SK-N-SH (cell line): ENCODE measurements at regions not wholly inside any gene's neighbourhood (a gene's known extent, or its start where the extent isn't known, plus 50 kb on each side); places are given as distances from the start of the nearest gene placed in this dataset.

Source experiments
- CTCF ChIA-PET: fragments of 300-600, 350-600 bp; formaldehyde crosslinking; extraction: SDS; loops from one replicate; lab custom pipeline; 2021; lab: Yijun Ruan, JAX
- POLR2A ChIA-PET: fragments of 350-600 bp; sonication (Branson Sonifier 250); formaldehyde crosslinking; extraction: SDS; loops from one replicate; lab custom pipeline; 2020; ENCODE audit warnings: antibody characterized with exemption, inconsistent platforms; lab: Yijun Ruan, JAX
- DNase-seq: peaks from one replicate; pipeline ENCODE4 v3.0.0; 2012
- H2AFZ ChIP-seq: fragments of 200-600 bp; sonication (generic); 2 replicates; pipeline ENCODE4 v1.8.1; 2016; ENCODE audit warnings: antibody characterized with exemption, mild to moderate bottlenecking, low read depth
- H3F3A ChIP-seq: fragments of 200-600 bp; sonication (generic); replicated peaks from 2 replicates; pipeline ENCODE3; 2016; ENCODE audit warnings: antibody characterized with exemption, mild to moderate bottlenecking; ENCODE audit not compliant: insufficient read depth
- H3K27ac ChIP-seq, 2 experiments: fragments of 200-500 bp in 1 of 2; fragments of 200-600 bp in 1 of 2; sonication (Bioruptor generic) in 1 of 2; sonication (generic), shearing (Covaris generic) in 1 of 2; 2 replicates each; pipeline versions ENCODE4 v1.5.1 to v1.6.1; 2014 to 2016; ENCODE audit warnings: low read depth in 2 of 2, inconsistent platforms in 1 of 2, low read length in 1 of 2, mild to moderate bottlenecking in 1 of 2, mixed read lengths in 1 of 2
- H3K27me3 ChIP-seq: fragments of 200-600 bp; sonication (generic), shearing (Covaris generic); 2 replicates; pipeline ENCODE4 v1.6.1; 2016; ENCODE audit warnings: mixed run types; ENCODE audit not compliant: insufficient read depth
- H3K36me3 ChIP-seq, 2 experiments: fragments of 200-500 bp in 1 of 2; fragments of 200-600 bp in 1 of 2; sonication (Bioruptor generic) in 1 of 2; sonication (generic) in 1 of 2; replicated peaks in 1 of 2; 2 replicates each; pipeline versions ENCODE3 to v1.5.1; 2014 to 2016; ENCODE audit warnings: low read length in 1 of 2, mild to moderate bottlenecking in 1 of 2; ENCODE audit not compliant: insufficient read depth in 2 of 2, control insufficient read depth in 1 of 2
- H3K4me1 ChIP-seq, 2 experiments: fragments of 200-500 bp in 1 of 2; fragments of 200-600 bp in 1 of 2; sonication (Bioruptor generic) in 1 of 2; sonication (generic), shearing (Covaris generic) in 1 of 2; 2 replicates each; pipeline versions ENCODE4 v1.5.1 to v1.6.1; 2014 to 2016; ENCODE audit warnings: low read depth in 1 of 2, low read length in 1 of 2, mixed run types in 1 of 2; ENCODE audit not compliant: insufficient read depth in 2 of 2, control insufficient read depth in 1 of 2
- H3K4me2 ChIP-seq: fragments of 200-600 bp; sonication (generic), shearing (Covaris generic); 2 replicates; pipeline ENCODE4 v1.6.1; 2017; ENCODE audit warnings: mixed run types
- H3K4me3 ChIP-seq, 2 experiments: fragments of 200-500 bp in 1 of 2; fragments of 200-600 bp in 1 of 2; sonication (Bioruptor generic) in 1 of 2; sonication (generic), shearing (Covaris generic) in 1 of 2; 2 replicates each; pipeline versions ENCODE4 v1.5.1 to v1.8.1; 2014 to 2016; ENCODE audit warnings: low read depth in 2 of 2, inconsistent platforms in 1 of 2, low read length in 1 of 2, mild to moderate bottlenecking in 1 of 2, mixed read lengths in 1 of 2, moderate library complexity in 1 of 2
- H3K79me2 ChIP-seq: fragments of 200-600 bp; sonication (generic); 2 replicates; pipeline ENCODE4 v1.8.1; 2017; ENCODE audit warnings: mild to moderate bottlenecking; ENCODE audit not compliant: insufficient read depth
- H3K9ac ChIP-seq: fragments of 200-600 bp; sonication (generic); 2 replicates; pipeline ENCODE4 v1.6.1; 2017; ENCODE audit warnings: mixed run types
- H3K9me2 ChIP-seq: fragments of 200-600 bp; sonication (generic); 2 replicates; pipeline ENCODE4 v1.6.1; 2017; ENCODE audit warnings: mixed run types
- H3K9me3 ChIP-seq: fragments of 200-600 bp; sonication (generic); 2 replicates; pipeline ENCODE4 v1.6.1; 2017; ENCODE audit warnings: mixed run types, mild to moderate bottlenecking, moderate library complexity
- H4K20me1 ChIP-seq: fragments of 200-600 bp; sonication (generic); 2 replicates; pipeline ENCODE4 v1.6.1; 2017; ENCODE audit warnings: mild to moderate bottlenecking, mixed run types; ENCODE audit not compliant: insufficient read depth
- NFIC ChIP-seq: IDR thresholded peaks from 2 replicates; pipeline ENCODE4 v1.4.0; 2012; ENCODE audit warnings: borderline replicate concordance
- RCOR1 ChIP-seq: fragments of 150-350 bp; IDR thresholded peaks from 2 replicates; pipeline ENCODE4 v1.6.1; 2017; ENCODE audit warnings: antibody characterized with exemption, low read length
- WGBS: methylation state at CpG from one replicate; pipeline ENCODE4 v1.1.6; 2017; ENCODE audit warnings: low lambda C conversion rate; 5-methylcytosine and 5-hydroxymethylcytosine counted together
- TF ChIP-seq, protein P1 (sequence below): fragments of 200-600 bp; sonication (generic); IDR thresholded peaks from 2 replicates; pipeline ENCODE4 v1.6.1; 2017; ENCODE audit warnings: antibody characterized with exemption, mild to moderate bottlenecking, moderate library complexity

DNA sequence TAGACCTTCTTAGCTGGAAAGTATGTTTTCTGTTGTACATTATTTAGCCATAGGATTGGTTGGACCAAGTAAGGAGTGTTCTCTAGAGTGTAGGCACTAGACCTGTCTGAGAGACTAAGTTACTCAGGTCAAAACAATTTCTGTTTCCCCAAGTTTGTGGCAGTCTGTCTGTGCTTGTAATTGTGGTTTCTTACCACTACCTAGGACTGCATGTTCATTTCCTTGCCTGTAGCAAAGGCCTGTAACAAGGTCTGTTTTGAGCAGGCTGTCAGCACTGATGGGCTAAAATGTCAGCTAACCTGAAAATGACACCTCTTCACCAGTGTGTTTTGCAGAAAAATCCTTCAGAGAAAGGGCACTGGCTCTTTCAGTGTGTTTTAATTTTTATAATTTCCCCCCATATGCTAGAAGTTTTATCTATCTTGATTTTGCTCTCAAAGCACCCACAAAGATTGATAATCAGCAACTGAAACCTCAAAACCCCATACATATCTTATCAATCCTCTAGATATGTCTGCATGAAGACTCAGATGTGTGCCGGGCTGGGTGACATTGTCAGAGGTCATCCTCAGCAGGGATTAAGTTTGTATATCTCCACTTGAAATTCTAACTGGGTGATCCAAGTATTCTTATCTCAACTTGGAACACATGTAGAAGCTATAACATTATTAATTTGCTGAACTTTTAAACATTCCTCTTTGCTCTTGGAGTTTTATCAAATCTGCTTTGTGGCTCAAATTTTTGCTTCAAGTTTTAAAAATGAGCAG is 50.7 kb upstream of the ST6GALNAC3 start:
- Histone ChIP-seq H3K9me2 (no peaks in the 10 kb centered on the region), H4K20me1 (no peaks in the 10 kb centered on the region), H3F3A (no peaks in the 10 kb centered on the region), H3K4me3 (no peak overlapping the region), H3K9me3 (no peaks in the 10 kb centered on the region), H2AFZ (no peak overlapping the region), H3K4me1 (no peaks in the 10 kb centered on the region; a peak in 2 of 4 replicates), H3K79me2 (no peaks in the 10 kb centered on the region), H3K27ac (peak overlapping the region; percentile 7 to 27; a peak in 2 of 4 replicates), H3K4me2 (0 out of 2 replicates have a peak overlapping the region, but pooled peaks have one; percentile 5), H3K9ac (no peak overlapping the region), H3K27me3 (no peaks in the 10 kb centered on the region), H3K36me3 (no peaks in the 10 kb centered on the region)
- POLR2A ChIA-PET: no interaction called here
- CTCF ChIA-PET: no interaction called here
- WGBS: 83% methylated on average over 1 of the region's 1 CpG
- TF ChIP-seq NFIC (no peak), RCOR1 (no peak)
- TF ChIP-seq, protein P1, sequence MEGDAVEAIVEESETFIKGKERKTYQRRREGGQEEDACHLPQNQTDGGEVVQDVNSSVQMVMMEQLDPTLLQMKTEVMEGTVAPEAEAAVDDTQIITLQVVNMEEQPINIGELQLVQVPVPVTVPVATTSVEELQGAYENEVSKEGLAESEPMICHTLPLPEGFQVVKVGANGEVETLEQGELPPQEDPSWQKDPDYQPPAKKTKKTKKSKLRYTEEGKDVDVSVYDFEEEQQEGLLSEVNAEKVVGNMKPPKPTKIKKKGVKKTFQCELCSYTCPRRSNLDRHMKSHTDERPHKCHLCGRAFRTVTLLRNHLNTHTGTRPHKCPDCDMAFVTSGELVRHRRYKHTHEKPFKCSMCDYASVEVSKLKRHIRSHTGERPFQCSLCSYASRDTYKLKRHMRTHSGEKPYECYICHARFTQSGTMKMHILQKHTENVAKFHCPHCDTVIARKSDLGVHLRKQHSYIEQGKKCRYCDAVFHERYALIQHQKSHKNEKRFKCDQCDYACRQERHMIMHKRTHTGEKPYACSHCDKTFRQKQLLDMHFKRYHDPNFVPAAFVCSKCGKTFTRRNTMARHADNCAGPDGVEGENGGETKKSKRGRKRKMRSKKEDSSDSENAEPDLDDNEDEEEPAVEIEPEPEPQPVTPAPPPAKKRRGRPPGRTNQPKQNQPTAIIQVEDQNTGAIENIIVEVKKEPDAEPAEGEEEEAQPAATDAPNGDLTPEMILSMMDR: no peak
- DNase-seq: no peak
